ENCODE measurements at regions not wholly inside any gene's neighbourhood (a gene's known extent, or its start where the extent isn't known, plus 50 kb on each side); places are given as distances from the start of the nearest gene placed in this dataset.

DNA sequence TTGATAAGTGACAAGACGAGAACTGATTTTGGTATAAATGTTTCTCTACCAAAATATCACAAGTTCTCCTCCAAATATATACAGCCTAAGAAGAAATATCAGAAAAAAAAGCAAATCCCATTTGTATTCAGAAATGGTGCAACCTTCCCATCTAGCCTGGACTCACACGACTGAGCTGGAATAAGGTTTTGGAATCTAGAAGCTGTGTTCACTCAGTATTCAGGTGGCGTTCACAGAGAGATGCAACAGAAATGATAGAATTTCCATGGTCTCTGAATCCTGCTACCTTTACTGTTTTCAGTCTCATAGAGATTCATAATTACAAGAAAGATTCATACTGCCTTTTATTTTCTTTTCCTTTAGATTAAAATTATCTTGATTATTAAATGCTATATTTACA is 347.2 kb upstream of the TRIB2 start:
- H3K4me3 ChIP-seq (ENCODE audit: low read depth, low read length): no peak overlapping the region
- TF ChIP-seq, protein P1, sequence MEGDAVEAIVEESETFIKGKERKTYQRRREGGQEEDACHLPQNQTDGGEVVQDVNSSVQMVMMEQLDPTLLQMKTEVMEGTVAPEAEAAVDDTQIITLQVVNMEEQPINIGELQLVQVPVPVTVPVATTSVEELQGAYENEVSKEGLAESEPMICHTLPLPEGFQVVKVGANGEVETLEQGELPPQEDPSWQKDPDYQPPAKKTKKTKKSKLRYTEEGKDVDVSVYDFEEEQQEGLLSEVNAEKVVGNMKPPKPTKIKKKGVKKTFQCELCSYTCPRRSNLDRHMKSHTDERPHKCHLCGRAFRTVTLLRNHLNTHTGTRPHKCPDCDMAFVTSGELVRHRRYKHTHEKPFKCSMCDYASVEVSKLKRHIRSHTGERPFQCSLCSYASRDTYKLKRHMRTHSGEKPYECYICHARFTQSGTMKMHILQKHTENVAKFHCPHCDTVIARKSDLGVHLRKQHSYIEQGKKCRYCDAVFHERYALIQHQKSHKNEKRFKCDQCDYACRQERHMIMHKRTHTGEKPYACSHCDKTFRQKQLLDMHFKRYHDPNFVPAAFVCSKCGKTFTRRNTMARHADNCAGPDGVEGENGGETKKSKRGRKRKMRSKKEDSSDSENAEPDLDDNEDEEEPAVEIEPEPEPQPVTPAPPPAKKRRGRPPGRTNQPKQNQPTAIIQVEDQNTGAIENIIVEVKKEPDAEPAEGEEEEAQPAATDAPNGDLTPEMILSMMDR (IDR thresholded peaks at IDR 0.05; ENCODE audit: insufficient read depth, low read length, poor library complexity, severe bottlenecking): no peak
- H3K27me3 ChIP-seq (ENCODE audit: control insufficient read depth, insufficient read depth, low read length): no peaks in the 10 kb centered on the region
- H3K36me3 ChIP-seq (ENCODE audit: control insufficient read depth, insufficient read depth, low read length): no peaks in the 10 kb centered on the region
- no peak for DNase-seq (ENCODE audit: low read depth)

DNA sequence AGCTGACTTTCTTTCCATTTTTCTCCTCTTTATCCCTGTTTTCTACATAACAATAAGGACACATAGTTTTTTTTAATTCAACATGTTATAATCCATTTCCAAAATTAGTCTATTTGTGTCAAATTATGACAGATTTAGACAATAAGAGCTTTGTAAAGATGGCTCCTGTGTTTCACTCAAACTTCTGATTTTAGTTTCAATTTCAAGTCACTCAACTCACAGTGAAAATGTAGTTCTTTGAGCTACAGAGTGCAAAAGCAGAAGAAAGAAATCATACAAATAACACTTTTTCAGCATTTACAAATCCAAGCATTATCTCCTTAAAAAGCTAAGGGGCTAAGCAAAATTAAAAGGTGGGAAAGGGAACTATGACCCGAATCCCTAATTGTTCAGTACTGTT is 340.7 kb upstream of the TRIB2 start:
- DNase-seq (ENCODE audit: low read depth): no peak
- no peaks in the 10 kb centered on the region for H3K36me3 ChIP-seq (ENCODE audit: control insufficient read depth, insufficient read depth, low read length)
- no peak overlapping the region for H3K4me3 ChIP-seq (ENCODE audit: low read depth, low read length)
- H3K27me3 ChIP-seq (ENCODE audit: control insufficient read depth, insufficient read depth, low read length): no peaks in the 10 kb centered on the region
- TF ChIP-seq, protein P1 (IDR thresholded peaks at IDR 0.05; ENCODE audit: insufficient read depth, low read length, poor library complexity, severe bottlenecking): no peak

DNA sequence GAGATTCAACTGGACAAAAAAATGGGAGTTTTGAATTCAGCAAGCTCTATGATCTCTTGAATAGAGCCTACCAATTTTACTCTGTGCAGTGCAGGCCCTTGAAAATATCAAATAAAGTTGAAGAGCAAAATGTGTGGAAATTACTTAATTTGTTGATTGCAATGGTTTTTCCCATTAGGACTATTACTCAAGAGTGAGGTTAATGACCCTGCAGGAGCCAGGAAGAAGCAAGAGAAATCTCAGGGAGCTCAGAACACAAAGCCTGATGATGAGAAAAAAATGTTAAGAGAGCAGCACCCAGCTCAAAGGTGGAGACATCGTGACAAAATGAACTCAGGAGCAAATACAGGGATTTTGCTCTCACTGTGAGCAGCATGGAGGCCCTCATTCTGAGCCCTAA is 337.6 kb upstream of the TRIB2 start:
- no peaks in the 10 kb centered on the region for H3K36me3 ChIP-seq (ENCODE audit: control insufficient read depth, insufficient read depth, low read length)
- TF ChIP-seq, protein P1 (IDR thresholded peaks at IDR 0.05; ENCODE audit: insufficient read depth, low read length, poor library complexity, severe bottlenecking): no peak
- no peak overlapping the region for H3K4me3 ChIP-seq (ENCODE audit: low read depth, low read length)
- no peak for DNase-seq (ENCODE audit: low read depth)
- H3K27me3 ChIP-seq (ENCODE audit: control insufficient read depth, insufficient read depth, low read length): no peaks in the 10 kb centered on the region

DNA sequence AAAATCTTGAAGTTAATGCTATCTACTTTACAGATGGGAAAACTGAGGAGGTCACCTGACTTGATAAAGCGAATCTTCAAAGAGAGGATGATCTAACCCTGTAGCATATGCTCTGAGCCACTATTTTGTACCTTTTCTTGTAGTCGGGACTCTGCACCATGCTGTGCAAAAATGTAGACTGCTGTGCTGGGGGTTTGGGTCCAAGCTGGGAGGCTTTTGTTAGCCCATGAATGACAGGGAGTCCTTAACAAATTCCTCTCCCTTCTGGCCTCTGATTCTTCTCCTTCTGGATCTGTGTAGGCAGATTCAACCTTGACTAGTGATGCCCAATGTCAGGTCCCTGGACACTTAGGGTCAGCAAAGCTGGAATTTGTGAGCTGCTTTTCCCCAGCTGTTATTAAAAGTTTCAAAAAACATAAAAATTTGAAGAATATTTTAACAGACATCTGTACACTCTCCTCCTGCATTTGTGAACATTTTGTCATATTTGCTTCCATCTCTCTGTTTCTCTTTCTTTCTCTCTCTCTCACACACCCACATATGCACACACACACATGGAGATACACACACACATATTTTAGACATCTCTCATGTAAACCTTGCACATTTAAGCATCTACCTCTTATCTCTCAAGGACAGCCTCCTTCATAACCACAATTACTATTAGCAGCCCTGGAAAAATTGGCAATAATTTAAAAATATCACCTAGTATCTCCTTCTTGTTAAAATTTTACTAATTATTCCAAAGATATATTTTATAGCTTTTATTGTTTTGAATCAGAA is 335.0 kb upstream of the TRIB2 start:
- H3K27me3 ChIP-seq (ENCODE audit: control insufficient read depth, insufficient read depth, low read length): no peaks in the 10 kb centered on the region
- DNase-seq (ENCODE audit: low read depth): no peak
- no peak overlapping the region for H3K4me3 ChIP-seq (ENCODE audit: low read depth, low read length)
- TF ChIP-seq, protein P1 (IDR thresholded peaks at IDR 0.05; ENCODE audit: insufficient read depth, low read length, poor library complexity, severe bottlenecking): no peak
- no peaks in the 10 kb centered on the region for H3K36me3 ChIP-seq (ENCODE audit: control insufficient read depth, insufficient read depth, low read length)

DNA sequence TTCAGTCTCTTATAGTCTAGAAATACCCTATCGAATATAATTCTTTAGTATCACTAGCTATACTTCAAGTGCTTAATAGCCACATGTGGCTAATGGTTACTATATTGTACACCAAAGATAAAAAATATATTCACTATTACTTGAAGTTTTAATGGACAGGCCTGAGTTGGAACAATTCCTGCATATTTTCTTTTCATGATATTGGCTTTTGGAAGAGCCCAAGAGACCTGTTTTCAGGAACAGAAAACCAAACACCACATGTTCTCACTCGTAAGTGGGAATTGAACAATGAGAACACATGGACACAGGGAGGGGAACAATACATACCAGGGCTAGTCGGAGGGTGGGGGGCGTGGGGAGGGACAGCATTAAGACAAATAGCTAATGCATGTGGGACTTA is 334.4 kb upstream of the TRIB2 start:
- no peak overlapping the region for H3K4me3 ChIP-seq (ENCODE audit: low read depth, low read length)
- no peak for DNase-seq (ENCODE audit: low read depth)
- H3K27me3 ChIP-seq (ENCODE audit: control insufficient read depth, insufficient read depth, low read length): no peaks in the 10 kb centered on the region
- TF ChIP-seq, protein P1 (IDR thresholded peaks at IDR 0.05; ENCODE audit: insufficient read depth, low read length, poor library complexity, severe bottlenecking): no peak
- no peaks in the 10 kb centered on the region for H3K36me3 ChIP-seq (ENCODE audit: control insufficient read depth, insufficient read depth, low read length)
